ENCODE measurements at regions not wholly inside any gene's neighbourhood (a gene's known extent, or its start where the extent isn't known, plus 50 kb on each side); places are given as distances from the start of the nearest gene placed in this dataset.

GRCh38 chr2:129812071-129812470 is 167.4 kb upstream of the RAB6C start:
- no peak for TF ChIP-seq CTCF (IDR thresholded peaks at IDR 0.05; ENCODE audit: low read length)
- no peak for TF ChIP-seq EZH2 (optimal IDR thresholded peaks at IDR 0.05; ENCODE audit: low read depth, low read length)
- TF ChIP-seq EZH2phosphoT487 (IDR thresholded peaks at IDR 0.05; ENCODE audit: low read length), result no peak
